ENCODE measurements at regions not wholly inside any gene's neighbourhood (a gene's known extent, or its start where the extent isn't known, plus 50 kb on each side); places are given as distances from the start of the nearest gene placed in this dataset.

DNA sequence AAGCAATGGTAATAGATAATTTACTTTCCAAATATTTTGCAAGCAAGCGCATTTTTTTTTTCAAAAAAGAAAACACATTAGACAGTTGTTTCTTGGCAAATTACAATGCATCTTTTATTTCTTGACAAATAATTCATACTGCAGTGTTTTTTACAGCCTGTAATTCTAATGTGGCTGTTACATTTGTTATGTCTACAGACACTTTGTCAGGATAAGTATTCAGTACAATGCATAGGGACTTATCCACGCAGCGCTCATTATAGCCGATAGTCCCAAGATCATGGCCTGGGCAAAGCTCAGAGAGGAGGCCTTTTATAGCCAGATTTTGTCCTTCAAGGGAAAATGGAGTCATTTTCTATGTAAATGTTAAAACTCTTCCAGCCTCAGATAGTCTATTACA is 123.0 kb upstream of the FANCL start:
- DNase-seq: no peak
- Histone ChIP-seq H3K18ac (ENCODE audit: low read length) (no peak overlapping the region), H3K79me1 (ENCODE audit: low read length) (no peaks in the 10 kb centered on the region), H3K4ac (ENCODE audit: low read depth, low read length) (no peak overlapping the region), H3K27me3 (ENCODE audit: insufficient read depth, low read length, poor library complexity) (no peaks in the 10 kb centered on the region), H2BK120ac (ENCODE audit: low read depth, low read length) (no peak overlapping the region), H3K27ac (ENCODE audit: low read depth, low read length) (no peak overlapping the region), H3K4me1 (ENCODE audit: control insufficient read depth, low read depth, low read length) (no peaks in the 10 kb centered on the region), H3K56ac (ENCODE audit: low read length) (no peak overlapping the region), H3K9ac (ENCODE audit: low read length) (no peak overlapping the region), H2AK5ac (ENCODE audit: low read length) (no peak overlapping the region), H3K36me3 (ENCODE audit: control insufficient read depth, insufficient read depth, low read length) (no peaks in the 10 kb centered on the region), H3K23ac (ENCODE audit: low read length) (no peak overlapping the region), H3K4me2 (ENCODE audit: low read length) (no peak overlapping the region), H2BK5ac (ENCODE audit: low read length) (no peak overlapping the region), H3K4me3 (ENCODE audit: low read length) (no peak overlapping the region), H3K79me2 (ENCODE audit: control insufficient read depth, insufficient read depth, low read length) (no peaks in the 10 kb centered on the region), H2BK15ac (replicated peaks; ENCODE audit: low read depth) (no peak overlapping the region), H4K8ac (ENCODE audit: low read depth, low read length) (no peak overlapping the region), H4K5ac (ENCODE audit: low read length) (no peak overlapping the region)
- no CpG with 5 or more reads among the region's 4 CpGs for WGBS (ENCODE audit: extremely low coverage, insufficient coverage, low lambda C conversion rate)

DNA sequence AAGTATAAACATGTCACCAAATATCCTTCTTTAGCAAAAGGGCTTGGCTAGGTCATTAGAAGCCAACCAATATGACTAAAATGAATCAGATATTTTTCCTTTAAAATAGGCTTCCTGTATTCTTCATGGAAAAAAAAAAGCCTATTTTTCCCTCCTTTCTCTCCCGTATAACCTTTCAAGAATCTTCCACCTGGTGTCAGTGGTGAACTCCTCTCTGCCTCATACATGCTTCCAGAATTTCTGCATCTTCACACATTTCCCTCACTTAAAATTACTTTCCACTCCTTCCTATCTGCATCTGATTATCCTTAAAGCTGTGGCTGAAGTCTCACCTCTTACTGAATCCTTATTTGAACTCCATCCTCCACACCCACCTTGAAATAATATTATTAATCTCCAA is 116.9 kb upstream of the FANCL start:
- H3K4me1 ChIP-seq (ENCODE audit: control insufficient read depth, low read depth, low read length): peaks cover 2% of the 10 kb centered on the region
- no peak overlapping the region for H3K4ac ChIP-seq (ENCODE audit: low read depth, low read length)
- H3K4me2 ChIP-seq (ENCODE audit: low read length): no peak overlapping the region
- no CpG with 5 or more reads among the region's 1 CpG for WGBS (ENCODE audit: extremely low coverage, insufficient coverage, low lambda C conversion rate)
- no peak overlapping the region for H2AK5ac ChIP-seq (ENCODE audit: low read length)
- no peaks in the 10 kb centered on the region for H3K36me3 ChIP-seq (ENCODE audit: control insufficient read depth, insufficient read depth, low read length)
- H2BK5ac ChIP-seq (ENCODE audit: low read length): no peak overlapping the region
- no peaks in the 10 kb centered on the region for H3K79me1 ChIP-seq (ENCODE audit: low read length)
- no peak overlapping the region for H3K4me3 ChIP-seq (ENCODE audit: low read length)
- H3K23ac ChIP-seq (ENCODE audit: low read length): no peak overlapping the region
- no peak overlapping the region for H3K18ac ChIP-seq (ENCODE audit: low read length)
- DNase-seq: peak; percentile 46
- no peak overlapping the region for H3K27ac ChIP-seq (ENCODE audit: low read depth, low read length)
- no peaks in the 10 kb centered on the region for H3K79me2 ChIP-seq (ENCODE audit: control insufficient read depth, insufficient read depth, low read length)
- no peak overlapping the region for H3K56ac ChIP-seq (ENCODE audit: low read length)
- H2BK120ac ChIP-seq (ENCODE audit: low read depth, low read length): no peak overlapping the region
- H3K27me3 ChIP-seq (ENCODE audit: insufficient read depth, low read length, poor library complexity): no peaks in the 10 kb centered on the region
- H4K5ac ChIP-seq (ENCODE audit: low read length): no peak overlapping the region
- no peak overlapping the region for H4K8ac ChIP-seq (ENCODE audit: low read depth, low read length)
- H3K9ac ChIP-seq (ENCODE audit: low read length): no peak overlapping the region
- H2BK15ac ChIP-seq (replicated peaks; ENCODE audit: low read depth): no peak overlapping the region

DNA sequence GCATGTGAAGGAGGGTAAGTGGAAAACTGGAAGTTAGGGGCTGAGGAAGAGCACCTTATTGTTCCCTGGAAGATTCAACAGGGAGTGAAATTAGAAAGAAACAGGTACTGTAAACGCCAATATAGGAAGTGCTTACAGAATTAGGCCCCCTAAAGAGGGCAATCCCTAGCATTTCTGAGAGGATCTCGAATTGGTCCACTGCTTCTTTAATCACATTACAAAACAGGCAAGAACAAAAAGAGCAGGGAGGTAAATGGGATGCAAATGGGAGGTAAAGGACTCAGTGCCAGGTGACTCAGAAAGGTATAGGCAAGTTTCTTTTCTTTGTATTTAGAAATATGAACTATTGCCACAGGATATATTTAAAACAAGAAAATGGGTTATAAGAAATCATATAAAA is 116.4 kb upstream of the FANCL start:
- no peaks in the 10 kb centered on the region for H3K79me1 ChIP-seq (ENCODE audit: low read length)
- H3K4me3 ChIP-seq (ENCODE audit: low read length): no peak overlapping the region
- no peak for DNase-seq
- H3K27me3 ChIP-seq (ENCODE audit: insufficient read depth, low read length, poor library complexity): no peaks in the 10 kb centered on the region
- H3K23ac ChIP-seq (ENCODE audit: low read length): no peak overlapping the region
- no peak overlapping the region for H2BK5ac ChIP-seq (ENCODE audit: low read length)
- H2BK15ac ChIP-seq (replicated peaks; ENCODE audit: low read depth): no peak overlapping the region
- H3K4me2 ChIP-seq (ENCODE audit: low read length): no peak overlapping the region
- H2AK5ac ChIP-seq (ENCODE audit: low read length): no peak overlapping the region
- no peak overlapping the region for H2BK120ac ChIP-seq (ENCODE audit: low read depth, low read length)
- H3K27ac ChIP-seq (ENCODE audit: low read depth, low read length): no peak overlapping the region
- no CpG with 5 or more reads among the region's 2 CpGs for WGBS (ENCODE audit: extremely low coverage, insufficient coverage, low lambda C conversion rate)
- no peak overlapping the region for H3K56ac ChIP-seq (ENCODE audit: low read length)
- H3K4ac ChIP-seq (ENCODE audit: low read depth, low read length): no peak overlapping the region
- H4K8ac ChIP-seq (ENCODE audit: low read depth, low read length): no peak overlapping the region
- no peak overlapping the region for H4K5ac ChIP-seq (ENCODE audit: low read length)
- peaks cover 2% of the 10 kb centered on the region for H3K4me1 ChIP-seq (ENCODE audit: control insufficient read depth, low read depth, low read length)
- no peaks in the 10 kb centered on the region for H3K36me3 ChIP-seq (ENCODE audit: control insufficient read depth, insufficient read depth, low read length)
- H3K18ac ChIP-seq (ENCODE audit: low read length): no peak overlapping the region
- no peak overlapping the region for H3K9ac ChIP-seq (ENCODE audit: low read length)
- H3K79me2 ChIP-seq (ENCODE audit: control insufficient read depth, insufficient read depth, low read length): no peaks in the 10 kb centered on the region

DNA sequence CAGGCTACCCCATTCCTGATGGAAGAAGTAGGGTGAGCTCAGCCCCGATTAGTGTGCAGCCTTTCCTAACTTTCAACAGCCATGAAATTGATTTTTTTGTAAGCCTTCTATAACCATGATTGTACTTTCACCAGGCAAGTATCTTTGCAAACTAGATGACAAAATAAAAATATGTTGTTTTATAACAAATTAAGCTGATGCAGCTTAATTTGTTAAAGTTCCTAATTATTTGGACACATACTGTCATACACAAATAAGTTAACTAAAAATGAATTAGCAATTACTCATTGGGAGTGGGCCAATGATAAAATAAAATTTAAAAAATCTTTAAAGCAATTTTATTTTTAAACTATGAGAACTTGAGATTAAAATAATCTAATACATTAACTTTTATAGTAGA is 113.1 kb upstream of the FANCL start:
- Histone ChIP-seq H3K9ac (ENCODE audit: low read length) (no peak overlapping the region), H3K4me2 (ENCODE audit: low read length) (no peak overlapping the region), H2BK15ac (replicated peaks; ENCODE audit: low read depth) (no peak overlapping the region), H2BK120ac (ENCODE audit: low read depth, low read length) (no peak overlapping the region), H3K36me3 (ENCODE audit: control insufficient read depth, insufficient read depth, low read length) (no peaks in the 10 kb centered on the region), H3K4me3 (ENCODE audit: low read length) (no peak overlapping the region), H4K8ac (ENCODE audit: low read depth, low read length) (no peak overlapping the region), H3K79me1 (ENCODE audit: low read length) (no peaks in the 10 kb centered on the region), H3K27ac (ENCODE audit: low read depth, low read length) (no peak overlapping the region), H2AK5ac (ENCODE audit: low read length) (no peak overlapping the region), H3K27me3 (ENCODE audit: insufficient read depth, low read length, poor library complexity) (no peaks in the 10 kb centered on the region), H3K18ac (ENCODE audit: low read length) (no peak overlapping the region), H3K4ac (ENCODE audit: low read depth, low read length) (no peak overlapping the region), H2BK5ac (ENCODE audit: low read length) (no peak overlapping the region), H3K79me2 (ENCODE audit: control insufficient read depth, insufficient read depth, low read length) (no peaks in the 10 kb centered on the region), H3K56ac (ENCODE audit: low read length) (no peak overlapping the region), H3K4me1 (ENCODE audit: control insufficient read depth, low read depth, low read length) (peaks cover 2% of the 10 kb centered on the region), H3K23ac (ENCODE audit: low read length) (no peak overlapping the region), H4K5ac (ENCODE audit: low read length) (no peak overlapping the region)
- no peak for DNase-seq
- WGBS (ENCODE audit: extremely low coverage, insufficient coverage, low lambda C conversion rate): no CpG with 5 or more reads among the region's 1 CpG

DNA sequence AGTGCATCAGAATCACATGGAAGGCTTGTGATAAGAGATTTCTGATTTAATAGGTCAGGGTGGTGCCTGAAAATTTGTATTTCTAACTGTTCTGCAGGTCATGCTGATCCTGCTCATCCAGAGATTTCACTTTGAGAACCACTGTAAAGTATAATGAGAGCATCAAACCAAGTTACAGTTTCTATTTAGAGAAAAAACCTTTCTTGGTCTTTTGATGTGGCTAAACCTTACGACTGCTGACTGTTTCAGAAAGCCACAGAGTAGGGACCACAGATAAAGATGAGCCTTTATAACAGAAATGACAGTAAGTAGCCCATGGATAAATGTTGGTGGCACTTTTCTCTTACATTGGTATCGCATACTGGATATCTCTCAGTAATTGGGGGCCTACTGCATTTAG is 109.4 kb upstream of the FANCL start:
- no CpG with 5 or more reads among the region's 2 CpGs for WGBS (ENCODE audit: extremely low coverage, insufficient coverage, low lambda C conversion rate)
- Histone ChIP-seq H3K79me1 (ENCODE audit: low read length) (no peaks in the 10 kb centered on the region), H3K9ac (ENCODE audit: low read length) (no peak overlapping the region), H3K56ac (ENCODE audit: low read length) (no peak overlapping the region), H2BK15ac (replicated peaks; ENCODE audit: low read depth) (no peak overlapping the region), H3K4ac (ENCODE audit: low read depth, low read length) (no peak overlapping the region), H3K4me2 (ENCODE audit: low read length) (no peak overlapping the region), H3K18ac (ENCODE audit: low read length) (no peak overlapping the region), H2BK5ac (ENCODE audit: low read length) (no peak overlapping the region), H3K4me1 (ENCODE audit: control insufficient read depth, low read depth, low read length) (no peaks in the 10 kb centered on the region), H3K36me3 (ENCODE audit: control insufficient read depth, insufficient read depth, low read length) (no peaks in the 10 kb centered on the region), H4K8ac (ENCODE audit: low read depth, low read length) (no peak overlapping the region), H3K79me2 (ENCODE audit: control insufficient read depth, insufficient read depth, low read length) (no peaks in the 10 kb centered on the region), H3K23ac (ENCODE audit: low read length) (no peak overlapping the region), H3K27ac (ENCODE audit: low read depth, low read length) (no peak overlapping the region), H2BK120ac (ENCODE audit: low read depth, low read length) (no peak overlapping the region), H2AK5ac (ENCODE audit: low read length) (no peak overlapping the region), H3K27me3 (ENCODE audit: insufficient read depth, low read length, poor library complexity) (no peaks in the 10 kb centered on the region), H4K5ac (ENCODE audit: low read length) (no peak overlapping the region), H3K4me3 (ENCODE audit: low read length) (no peak overlapping the region)
- DNase-seq: no peak

DNA sequence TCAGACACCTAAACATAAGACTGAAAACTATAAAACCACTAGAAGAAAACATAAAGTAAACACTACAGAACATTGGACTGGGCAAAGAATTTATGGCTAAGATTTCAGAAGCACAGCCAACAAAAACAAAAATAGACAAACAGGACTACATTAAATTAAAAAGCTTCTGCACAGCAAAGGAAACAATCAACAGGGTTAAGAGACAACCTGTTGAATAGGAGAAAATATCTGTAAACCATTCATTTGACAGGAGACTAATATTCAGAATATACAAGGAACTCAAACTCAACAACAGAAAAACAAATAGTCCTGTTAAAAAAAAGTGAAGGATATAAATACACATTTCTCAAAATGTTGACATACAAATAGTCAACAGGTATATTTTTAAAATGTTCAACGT is 106.7 kb upstream of the FANCL start:
- Histone ChIP-seq H3K79me2 (ENCODE audit: control insufficient read depth, insufficient read depth, low read length) (no peaks in the 10 kb centered on the region), H3K27me3 (ENCODE audit: insufficient read depth, low read length, poor library complexity) (no peaks in the 10 kb centered on the region), H3K4ac (ENCODE audit: low read depth, low read length) (no peak overlapping the region), H3K4me3 (ENCODE audit: low read length) (no peak overlapping the region), H3K9ac (ENCODE audit: low read length) (no peak overlapping the region), H4K5ac (ENCODE audit: low read length) (no peak overlapping the region), H3K79me1 (ENCODE audit: low read length) (no peaks in the 10 kb centered on the region), H3K23ac (ENCODE audit: low read length) (no peak overlapping the region), H3K4me2 (ENCODE audit: low read length) (no peak overlapping the region), H3K4me1 (ENCODE audit: control insufficient read depth, low read depth, low read length) (no peaks in the 10 kb centered on the region), H2AK5ac (ENCODE audit: low read length) (no peak overlapping the region), H3K27ac (ENCODE audit: low read depth, low read length) (no peak overlapping the region), H2BK120ac (ENCODE audit: low read depth, low read length) (no peak overlapping the region), H3K18ac (ENCODE audit: low read length) (no peak overlapping the region), H4K8ac (ENCODE audit: low read depth, low read length) (no peak overlapping the region), H3K56ac (ENCODE audit: low read length) (no peak overlapping the region), H3K36me3 (ENCODE audit: control insufficient read depth, insufficient read depth, low read length) (no peaks in the 10 kb centered on the region), H2BK15ac (replicated peaks; ENCODE audit: low read depth) (no peak overlapping the region), H2BK5ac (ENCODE audit: low read length) (no peak overlapping the region)
- no CpG with 5 or more reads among the region's 1 CpG for WGBS (ENCODE audit: extremely low coverage, insufficient coverage, low lambda C conversion rate)
- DNase-seq: no peak

Data from mesendoderm (in vitro differentiated cells).